IPS-20b (cell line): ENCODE measurements at regions not wholly inside any gene's neighbourhood (a gene's known extent, or its start where the extent isn't known, plus 50 kb on each side); places are given as distances from the start of the nearest gene placed in this dataset.

Experiments
- H3K27ac ChIP-seq: one replicate; pipeline ENCODE4 v1.5.1; 2013; ENCODE audit warnings: low read length
- H3K27me3 ChIP-seq: 2 replicates; pipeline ENCODE4 v1.6.1; 2013; ENCODE audit warnings: mild to moderate bottlenecking, low read length, inconsistent platforms; ENCODE audit not compliant: insufficient read depth
- H3K36me3 ChIP-seq: 2 replicates; pipeline ENCODE4 v1.6.1; 2013; ENCODE audit warnings: low read depth, mild to moderate bottlenecking, inconsistent platforms, low read length, moderate library complexity; ENCODE audit not compliant: insufficient read depth
- H3K4me1 ChIP-seq: 2 replicates; pipeline ENCODE4 v1.6.1; 2013; ENCODE audit warnings: mild to moderate bottlenecking, control low read depth, inconsistent platforms, low read length, moderate library complexity; ENCODE audit not compliant: insufficient read depth
- H3K4me3 ChIP-seq: 2 replicates; pipeline ENCODE4 v1.5.1; 2013; ENCODE audit warnings: mild to moderate bottlenecking, low read length, inconsistent platforms
- H3K9ac ChIP-seq: 2 replicates; pipeline ENCODE4 v1.6.1; 2013; ENCODE audit warnings: low read depth, mild to moderate bottlenecking, inconsistent platforms, low read length, moderate library complexity
- H3K9me3 ChIP-seq: 2 replicates; pipeline ENCODE4 v1.6.1; 2013; ENCODE audit warnings: mild to moderate bottlenecking, low read depth, low read length, inconsistent platforms; ENCODE audit not compliant: insufficient read depth

- no peaks in the 10 kb centered on the region for H3K27me3 ChIP-seq
- H3K36me3 ChIP-seq = no peaks in the 10 kb centered on the region
- no peak overlapping the region for H3K27ac ChIP-seq
- no peaks in the 10 kb centered on the region for H3K9me3 ChIP-seq
- peaks cover 8% of the 10 kb centered on the region; the same call in 1 of the 2 replicates for H3K4me1 ChIP-seq
- no peak overlapping the region for H3K4me3 ChIP-seq
- H3K9ac ChIP-seq = no peak overlapping the region
These were observed 724.3 kb downstream of the PRELID2 start for GRCh38 chr5:145110834-145111233.

- H3K9ac ChIP-seq = no peak overlapping the region
- no peaks in the 10 kb centered on the region for H3K27me3 ChIP-seq
- no peaks in the 10 kb centered on the region for H3K9me3 ChIP-seq
- H3K36me3 ChIP-seq = no peaks in the 10 kb centered on the region
- H3K27ac ChIP-seq = no peak overlapping the region
- H3K4me3 ChIP-seq = no peak overlapping the region
- H3K4me1 ChIP-seq = peaks cover 8% of the 10 kb centered on the region; the same call in 1 of the 2 replicates
These were observed 725.0 kb downstream of the PRELID2 start for GRCh38 chr5:145110181-145110580.

DNA sequence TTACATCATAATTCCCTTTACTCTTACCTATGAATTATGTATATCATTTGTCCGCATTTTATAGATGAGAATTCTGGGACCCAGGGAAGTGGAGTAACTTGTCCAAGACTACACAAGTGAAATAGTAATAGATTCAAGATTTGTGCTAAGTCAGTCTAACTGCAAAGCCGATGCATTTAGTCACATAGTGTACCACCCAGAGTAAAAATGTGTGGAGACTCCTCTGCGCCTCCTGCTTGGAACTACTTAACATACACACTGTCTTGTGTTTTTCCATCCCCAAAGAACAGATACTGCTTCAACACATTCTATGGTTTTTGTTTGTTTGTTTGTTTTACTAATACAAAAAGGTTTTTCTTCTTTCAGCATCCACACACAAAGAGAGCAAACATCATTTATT lies 729.8 kb downstream of the PRELID2 start:
- H3K4me3 ChIP-seq = no peak overlapping the region
- H3K27ac ChIP-seq = no peak overlapping the region
- H3K27me3 ChIP-seq = no peaks in the 10 kb centered on the region
- no peaks in the 10 kb centered on the region for H3K36me3 ChIP-seq
- no peak overlapping the region for H3K9ac ChIP-seq
- no peaks in the 10 kb centered on the region for H3K4me1 ChIP-seq
- H3K9me3 ChIP-seq = no peaks in the 10 kb centered on the region

DNA sequence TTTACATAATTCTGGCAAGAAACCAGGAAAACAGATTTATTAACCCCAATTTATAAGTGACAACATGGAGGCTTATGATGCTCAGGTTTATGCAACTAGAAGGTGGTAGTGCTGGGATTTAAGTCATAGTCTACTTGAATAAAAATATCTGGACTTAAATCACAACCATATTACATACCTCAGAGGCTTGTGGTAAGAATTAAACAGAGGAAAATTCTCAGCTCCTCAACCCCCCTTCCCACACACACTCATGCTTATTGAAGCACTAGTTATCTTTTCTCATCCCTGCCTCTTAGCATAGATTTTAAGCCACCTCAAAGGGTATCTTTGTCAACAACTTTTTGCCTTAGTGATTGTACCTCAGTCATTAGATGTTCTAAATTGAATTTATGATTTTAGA lies 731.0 kb downstream of the PRELID2 start:
- no peak overlapping the region for H3K9ac ChIP-seq
- H3K27me3 ChIP-seq = no peaks in the 10 kb centered on the region
- no peaks in the 10 kb centered on the region for H3K4me1 ChIP-seq
- H3K9me3 ChIP-seq = no peaks in the 10 kb centered on the region
- no peaks in the 10 kb centered on the region for H3K36me3 ChIP-seq
- no peak overlapping the region for H3K4me3 ChIP-seq
- H3K27ac ChIP-seq = no peak overlapping the region

GRCh38 chr5:145101246-145101645 lies 733.9 kb downstream of the PRELID2 start:
- Histone ChIP-seq H3K9ac (no peak overlapping the region), H3K9me3 (no peaks in the 10 kb centered on the region), H3K4me3 (no peak overlapping the region), H3K27me3 (no peaks in the 10 kb centered on the region), H3K36me3 (no peaks in the 10 kb centered on the region), H3K4me1 (no peaks in the 10 kb centered on the region), H3K27ac (no peak overlapping the region)

GRCh38 chr5:145090115-145090514 lies 745.0 kb downstream of the PRELID2 start:
- Histone ChIP-seq H3K27me3 (no peaks in the 10 kb centered on the region), H3K27ac (no peak overlapping the region), H3K4me3 (no peak overlapping the region), H3K4me1 (no peaks in the 10 kb centered on the region), H3K36me3 (no peaks in the 10 kb centered on the region), H3K9me3 (no peaks in the 10 kb centered on the region), H3K9ac (no peak overlapping the region)

DNA sequence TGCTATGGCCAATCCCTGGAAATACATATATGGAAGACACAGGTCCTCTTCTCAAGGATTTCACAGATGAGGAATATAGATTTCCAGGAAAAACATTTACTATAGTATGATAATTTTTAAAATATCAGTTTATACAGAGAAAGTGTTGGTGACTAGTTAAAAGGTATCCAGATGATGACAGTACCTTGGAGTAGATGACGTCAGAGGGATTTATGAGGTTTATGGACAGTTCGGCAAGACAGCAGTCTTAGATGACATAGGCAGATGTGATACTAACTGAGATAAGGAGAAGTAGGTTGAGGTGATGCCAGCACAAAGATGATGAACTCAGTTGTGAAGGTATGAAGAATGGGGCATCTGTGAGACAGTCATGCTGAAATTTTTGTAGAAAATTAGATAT lies 750.3 kb downstream of the PRELID2 start:
- Histone ChIP-seq H3K9me3 (no peaks in the 10 kb centered on the region), H3K4me1 (0 out of 2 replicates have a peak, but pooled peaks cover 3% of the 10 kb centered on the region), H3K36me3 (no peaks in the 10 kb centered on the region), H3K27me3 (no peaks in the 10 kb centered on the region), H3K9ac (no peak overlapping the region), H3K27ac (no peak overlapping the region), H3K4me3 (no peak overlapping the region)

GRCh38 chr5:145077028-145077427 lies 758.1 kb downstream of the PRELID2 start:
- H3K4me1 ChIP-seq = no peaks in the 10 kb centered on the region; the same call in 1 of the 2 replicates

DNA sequence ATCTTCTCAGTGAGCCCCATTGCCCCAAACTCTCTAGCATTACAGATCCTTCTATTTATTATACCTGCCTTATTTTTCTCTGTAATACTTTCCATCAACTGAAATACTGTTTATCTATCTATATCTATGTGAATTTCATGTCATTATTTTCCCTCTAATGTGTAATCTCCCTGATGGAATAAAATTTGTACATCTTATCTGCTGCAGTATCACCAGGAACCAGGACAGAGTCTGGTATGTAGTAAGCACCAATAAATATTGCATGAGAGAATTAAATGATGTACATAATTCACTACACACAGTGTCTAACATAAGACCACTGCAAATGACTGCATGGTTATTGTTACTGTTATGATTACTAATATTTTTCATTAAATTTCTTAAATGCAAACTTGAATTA lies 759.1 kb downstream of the PRELID2 start:
- Histone ChIP-seq H3K4me1 (no peaks in the 10 kb centered on the region; the same call in 1 of the 2 replicates), H3K9ac (no peak overlapping the region), H3K27me3 (no peaks in the 10 kb centered on the region), H3K36me3 (no peaks in the 10 kb centered on the region), H3K9me3 (no peaks in the 10 kb centered on the region), H3K4me3 (no peak overlapping the region), H3K27ac (no peak overlapping the region)

More at GRCh38 chr5:145077028-145077427, 758.1 kb downstream of the PRELID2 start:
- H3K36me3 ChIP-seq = no peaks in the 10 kb centered on the region
- H3K9me3 ChIP-seq = no peaks in the 10 kb centered on the region
- H3K27ac ChIP-seq = no peak overlapping the region
- no peak overlapping the region for H3K9ac ChIP-seq
- H3K4me3 ChIP-seq = no peak overlapping the region
- H3K27me3 ChIP-seq = no peaks in the 10 kb centered on the region

- H3K4me3 ChIP-seq = no peak overlapping the region
- H3K27ac ChIP-seq = no peak overlapping the region
- H3K9ac ChIP-seq = no peak overlapping the region
- H3K36me3 ChIP-seq = no peaks in the 10 kb centered on the region
- H3K27me3 ChIP-seq = no peaks in the 10 kb centered on the region
- no peaks in the 10 kb centered on the region; the same call in 1 of the 2 replicates for H3K4me1 ChIP-seq
- H3K9me3 ChIP-seq = no peaks in the 10 kb centered on the region
These were observed 762.3 kb downstream of the PRELID2 start for GRCh38 chr5:145072889-145073288.

- no peak overlapping the region for H3K27ac ChIP-seq
- H3K27me3 ChIP-seq = no peaks in the 10 kb centered on the region
- H3K4me1 ChIP-seq = no peaks in the 10 kb centered on the region; the same call in 1 of the 2 replicates
- H3K4me3 ChIP-seq = no peak overlapping the region
- no peaks in the 10 kb centered on the region for H3K36me3 ChIP-seq
- no peaks in the 10 kb centered on the region for H3K9me3 ChIP-seq
- H3K9ac ChIP-seq = no peak overlapping the region
These were observed 766.4 kb downstream of the PRELID2 start for GRCh38 chr5:145068721-145069120.

DNA sequence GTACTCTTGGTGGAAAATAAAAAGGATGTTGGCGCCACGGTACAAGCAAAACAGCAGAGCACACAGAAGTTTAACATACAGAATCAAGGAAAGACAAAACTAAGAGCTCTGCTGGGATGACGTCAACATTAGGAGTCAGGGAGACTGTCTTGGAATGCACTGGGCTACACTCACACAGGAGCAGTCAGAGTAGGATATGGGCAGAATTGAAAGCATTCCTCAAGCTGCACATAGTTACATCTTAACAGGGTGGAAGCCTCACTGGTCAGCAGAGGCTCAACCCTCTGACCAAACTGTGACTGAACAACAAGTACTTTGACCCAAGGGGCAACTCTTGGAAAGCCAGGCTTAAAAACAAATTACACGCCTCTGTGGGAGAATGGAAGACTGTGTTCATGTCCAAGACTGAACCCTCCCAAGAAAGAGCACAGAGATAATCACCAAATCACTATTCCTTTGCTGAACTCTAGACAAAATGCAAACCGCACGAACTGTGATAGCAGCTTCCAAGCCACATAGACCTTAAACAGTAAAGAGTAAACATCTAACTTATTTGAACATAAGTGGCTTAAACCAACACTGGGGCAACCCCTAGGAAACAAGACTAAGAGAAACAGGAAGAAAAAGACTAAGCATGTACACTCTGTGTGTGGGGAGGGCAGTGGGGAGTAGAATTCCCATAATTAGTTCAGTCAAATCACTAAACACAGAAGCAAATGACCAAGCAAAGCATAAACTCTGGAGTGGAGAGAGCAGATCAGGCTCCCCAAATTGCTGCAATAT lies 772.7 kb downstream of the PRELID2 start:
- Histone ChIP-seq H3K9ac (no peak overlapping the region), H3K4me3 (no peak overlapping the region), H3K27ac (no peak overlapping the region), H3K4me1 (no peaks in the 10 kb centered on the region), H3K27me3 (no peaks in the 10 kb centered on the region), H3K36me3 (no peaks in the 10 kb centered on the region), H3K9me3 (no peaks in the 10 kb centered on the region)
